ENCODE measurements at regions not wholly inside any gene's neighbourhood (a gene's known extent, or its start where the extent isn't known, plus 50 kb on each side); places are given as distances from the start of the nearest gene placed in this dataset.

- Histone ChIP-seq H3K14ac (replicated peaks; ENCODE audit: low read depth, low read length) (no peak overlapping the region), H3K9me3 (ENCODE audit: control insufficient read depth, insufficient read depth, low read length) (peaks cover 6% of the 10 kb centered on the region; the same call in 1 of the 2 replicates), H2BK15ac (ENCODE audit: low read depth, low read length) (no peak overlapping the region), H4K20me1 (ENCODE audit: insufficient read depth, low read length) (no peaks in the 10 kb centered on the region), H3K27ac (ENCODE audit: insufficient read depth, low read length) (no peak overlapping the region), H3K4ac (ENCODE audit: low read depth, low read length) (no peak overlapping the region), H3K4me3 (ENCODE audit: insufficient read depth, low read depth, low read length) (no peak overlapping the region), H3K79me1 (ENCODE audit: low read depth in 1 of 2, low read length in 2 of 2) (no peaks in the 10 kb centered on the region), H3K9me1 (ENCODE audit: insufficient read depth, low read length) (no peaks in the 10 kb centered on the region), H2BK20ac (ENCODE audit: low read depth, low read length) (no peak overlapping the region), H4K8ac (ENCODE audit: low read depth in 2 of 2, low read length in 2 of 2) (no peak overlapping the region), H3K27me3 (ENCODE audit: control insufficient read depth, insufficient read depth, low read length) (no peaks in the 10 kb centered on the region), H3K4me1 (ENCODE audit: control insufficient read depth, insufficient read depth, low read length) (no peaks in the 10 kb centered on the region), H2BK5ac (ENCODE audit: low read depth, low read length, poor library complexity, severe bottlenecking) (no peak overlapping the region), H3K18ac (ENCODE audit: low read depth, low read length) (no peak overlapping the region), H2AK9ac (replicated peaks; ENCODE audit: low read depth, low read length, poor library complexity) (no peak overlapping the region), H4K91ac (ENCODE audit: insufficient read depth, low read depth, low read length) (no peak overlapping the region), H2AFZ (replicated peaks; ENCODE audit: low read length, poor library complexity) (no peak overlapping the region), H3K56ac (ENCODE audit: extremely low read depth, insufficient read depth, low read length) (no peak overlapping the region), H2BK120ac (ENCODE audit: low read depth, low read length) (no peak overlapping the region), H4K5ac (ENCODE audit: low read depth, low read length) (no peak overlapping the region), H3K36me3 (ENCODE audit: control insufficient read depth, insufficient read depth, low read length) (no peaks in the 10 kb centered on the region), H3K9ac (ENCODE audit: low read depth, low read length) (no peak overlapping the region), H3K4me2 (ENCODE audit: low read depth, low read length) (no peak overlapping the region), H2AK5ac (ENCODE audit: low read depth, low read length) (no peak overlapping the region), H3K23ac (ENCODE audit: low read depth, low read length) (no peak overlapping the region)
- ChIA-PET CTCF (no interaction called here), POLR2A (ENCODE audit: unreplicated experiment) (no interaction called here)
- dilution Hi-C loops (cut with HindIII; ENCODE audit: low sequenced_read_pairs, unreplicated experiment), result no loop called here
- ATAC-seq (ENCODE audit: low read depth), result no peak
- no TSS peak for BruUV-seq (replicated peaks)
- intact Hi-C loops (cut with micrococcal nuclease), result no loop called here
- in situ Hi-C loops (cut with MboI; ENCODE audit: low sequenced_read_pairs), result no loop called here
- TF ChIP-seq FOS (IDR thresholded peaks at IDR 0.05; ENCODE audit: low read depth, low read length), result no peak
- DNase-seq, result no peak
- no CpG with 5 or more reads among the region's 1 CpG for WGBS, 2 experiments (ENCODE audit: extremely low coverage in 2 of 2, insufficient read length in 1 of 2)
Observed at GRCh38 chr6:155638200-155638599, 182.6 kb upstream of the NOX3 start.
